NCI-H82 treated with DMSO at 0.1 percent for 48 hours (cell line): ENCODE measurements at regions not wholly inside any gene's neighbourhood (a gene's known extent, or its start where the extent isn't known, plus 50 kb on each side); places are given as distances from the start of the nearest gene placed in this dataset.

Source experiments
- DNase-seq: peaks from one replicate; lab custom pipeline; 2025; ENCODE audit not compliant: unreplicated experiment; lab: John Stamatoyannopoulos, UW

DNA sequence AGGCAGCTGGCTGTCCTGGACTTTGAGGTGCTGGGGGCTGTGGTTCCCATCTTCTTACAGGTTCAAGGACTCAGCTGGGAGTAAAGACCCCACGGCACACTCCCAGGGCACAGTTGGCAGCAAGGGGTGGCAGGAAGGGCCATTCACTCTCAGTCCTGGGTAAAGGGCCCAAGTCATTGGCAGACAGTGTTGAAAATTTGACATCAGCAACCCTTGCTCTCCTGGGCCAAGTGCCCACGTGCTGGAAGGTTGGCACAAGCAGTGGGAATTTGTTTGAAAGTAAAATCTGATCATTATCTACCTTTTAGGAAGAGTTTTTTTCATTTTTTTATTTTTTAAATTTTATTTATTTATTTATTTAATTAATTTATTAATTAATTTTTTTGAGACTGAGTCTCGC lies 241.6 kb upstream of the MKI67 start:
- DNase-seq, result no peak

GRCh38 chr10:128369101-128369650 lies 243.0 kb upstream of the MKI67 start:
- no peak for DNase-seq

DNA sequence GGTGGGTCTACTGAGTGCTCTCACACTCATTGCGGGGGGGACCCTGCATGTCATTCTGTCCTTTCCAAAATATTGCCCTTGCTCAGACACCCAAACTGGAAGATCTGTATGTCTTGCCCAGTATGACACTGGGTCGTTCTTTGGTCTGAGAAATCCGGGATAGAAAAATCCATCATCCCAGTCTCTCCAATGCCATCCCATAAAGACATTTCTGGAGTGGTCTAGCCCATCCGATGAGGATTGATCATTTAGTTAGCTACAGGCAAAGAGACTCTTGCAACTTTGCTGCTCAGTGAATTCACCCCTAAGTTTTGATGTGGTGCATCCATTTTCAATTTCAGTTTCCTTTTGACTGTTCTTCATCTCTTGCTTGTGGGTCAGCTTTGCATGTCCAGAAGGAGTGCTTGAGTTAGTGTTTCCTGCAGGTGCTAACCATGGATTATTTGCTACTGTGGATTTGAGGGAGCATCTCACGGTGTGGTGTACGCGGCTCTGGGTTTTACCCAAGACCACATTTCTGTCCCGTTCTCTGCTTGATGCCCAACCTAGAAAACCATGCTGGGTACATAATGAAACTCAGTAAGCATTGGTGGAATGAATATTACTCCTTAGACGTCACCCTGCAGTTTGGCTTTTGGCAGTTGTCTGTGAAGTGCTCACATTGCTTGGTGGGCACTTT lies 247.0 kb upstream of the MKI67 start:
- DNase-seq, result no peak

DNA sequence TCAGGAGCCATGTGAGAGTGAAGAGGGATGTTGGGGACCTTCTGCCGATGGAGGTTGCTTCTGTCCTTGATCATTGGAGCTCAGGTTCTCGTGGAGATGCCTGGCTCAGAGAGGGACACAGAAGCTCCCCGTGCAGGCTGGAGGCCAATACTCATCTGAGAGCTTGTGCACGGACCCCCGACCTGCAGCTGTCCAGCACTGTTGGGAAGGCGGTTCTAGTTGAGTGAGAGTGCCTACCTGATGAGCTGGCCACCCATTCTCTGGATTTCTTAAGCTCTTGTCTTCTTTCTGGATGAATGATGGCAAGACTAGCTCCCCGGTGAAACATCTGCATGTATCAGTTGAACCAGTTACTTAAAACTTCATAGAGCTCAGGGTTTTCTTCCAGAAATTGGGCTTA lies 247.6 kb upstream of the MKI67 start:
- no peak for DNase-seq

DNA sequence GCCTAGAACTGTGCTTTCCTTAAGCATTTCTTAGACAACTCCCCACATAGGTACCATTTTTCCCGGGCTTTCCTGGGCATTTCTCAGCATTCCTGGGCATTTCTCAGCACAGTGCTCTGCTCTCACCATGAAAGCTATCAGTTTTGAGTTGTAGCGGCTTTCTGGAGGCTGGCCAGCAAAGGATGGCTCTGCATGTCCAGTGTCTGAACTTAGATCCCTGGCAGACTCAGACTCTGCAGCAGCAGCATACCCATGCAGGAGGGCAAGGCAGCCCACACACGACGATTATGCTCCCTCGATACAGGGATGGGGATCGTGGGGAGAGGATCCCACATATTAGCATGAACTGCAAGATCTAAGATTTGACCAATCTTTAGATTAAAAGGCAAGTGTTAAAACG lies 248.9 kb upstream of the MKI67 start:
- DNase-seq, result no peak

DNA sequence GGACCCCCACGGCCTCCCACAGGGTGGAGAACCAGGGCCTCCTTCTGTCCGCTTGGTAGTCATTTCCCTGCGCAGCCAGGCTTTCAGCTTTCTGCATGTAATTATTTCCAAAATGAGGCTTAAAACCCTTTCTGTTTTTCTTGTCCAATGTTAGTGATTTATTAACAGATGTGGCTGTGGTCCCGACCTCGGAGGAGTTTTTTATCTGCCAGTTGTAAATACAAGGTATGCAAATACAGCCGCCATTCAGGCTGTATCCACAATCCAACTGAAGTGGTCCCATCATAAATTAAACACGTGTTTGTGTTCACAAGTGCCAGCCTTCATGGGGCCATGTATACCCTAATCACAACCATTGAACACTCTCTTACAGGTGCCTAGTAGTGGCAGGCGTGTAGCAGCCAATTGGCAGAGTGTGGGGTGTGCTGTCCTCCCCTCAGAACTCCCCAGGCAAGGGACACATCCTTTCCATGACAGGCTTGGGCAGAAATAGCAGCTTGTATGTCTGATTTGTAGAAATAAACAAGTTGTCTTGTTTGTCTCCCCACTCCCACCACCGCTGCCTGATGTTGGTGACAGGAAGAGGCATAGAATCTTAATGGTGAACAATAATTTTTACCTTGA lies 251.3 kb upstream of the MKI67 start:
- DNase-seq, result no peak

DNA sequence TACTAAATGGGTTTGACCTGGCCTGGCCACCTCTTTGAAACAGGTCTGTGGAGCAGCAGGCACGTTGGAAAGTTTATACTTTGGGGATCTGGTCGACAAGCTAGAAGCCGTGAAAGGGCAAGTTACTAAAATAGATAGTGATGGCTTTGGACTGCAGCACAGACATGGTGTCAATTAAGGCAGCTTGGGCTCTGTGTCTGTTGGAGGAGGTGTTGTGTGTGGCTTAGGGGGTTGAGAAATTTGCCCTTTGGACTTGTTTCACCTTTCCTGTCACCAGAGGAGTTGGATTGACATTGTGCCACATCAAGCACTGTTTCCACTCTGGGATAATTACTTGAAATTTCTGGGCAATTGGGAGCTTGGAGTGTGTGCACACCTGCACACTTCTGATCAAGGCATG lies 251.8 kb upstream of the MKI67 start:
- no peak for DNase-seq

DNA sequence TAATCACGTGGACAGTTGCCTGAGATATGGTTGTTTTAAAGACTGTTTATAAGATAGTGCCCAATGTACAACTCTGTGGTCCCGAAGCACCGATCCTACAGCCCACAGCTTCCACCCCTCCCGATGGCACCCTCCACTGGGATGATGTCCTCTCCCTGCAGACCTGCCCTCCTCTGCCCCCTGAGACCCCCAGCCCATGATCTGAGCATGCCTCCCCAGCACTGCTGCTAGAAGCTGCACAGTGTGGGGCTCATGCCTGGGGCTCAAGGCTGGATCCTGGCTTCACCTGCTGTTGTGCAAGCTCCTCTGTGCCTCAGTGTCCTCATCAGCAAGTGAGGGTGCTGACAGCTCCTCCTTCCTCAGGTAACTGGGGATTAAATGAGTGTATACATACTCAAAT lies 254.7 kb upstream of the MKI67 start:
- no peak for DNase-seq

- no peak for DNase-seq
Observed at GRCh38 chr10:128382225-128382624, 256.0 kb upstream of the MKI67 start.

DNA sequence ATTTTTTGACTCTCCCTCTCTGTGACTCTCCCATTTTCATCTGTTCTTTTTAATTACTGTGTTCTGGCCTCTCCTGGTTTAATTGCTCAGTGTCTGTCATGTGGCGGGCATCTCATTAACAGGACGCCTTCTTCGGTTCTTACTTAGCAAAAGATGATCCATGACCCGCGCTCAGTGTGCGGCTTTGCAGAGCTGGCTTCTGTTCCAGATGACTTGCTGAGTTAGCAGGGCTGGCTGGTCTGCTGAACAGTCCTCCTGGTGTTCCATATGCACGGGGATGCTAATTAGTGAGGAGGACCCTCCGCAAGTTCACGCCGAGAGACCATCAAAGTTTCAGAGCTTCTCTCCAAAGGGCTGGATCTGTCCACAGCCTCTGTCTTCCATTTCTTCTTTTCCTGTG lies 258.6 kb upstream of the MKI67 start:
- no peak for DNase-seq

DNA sequence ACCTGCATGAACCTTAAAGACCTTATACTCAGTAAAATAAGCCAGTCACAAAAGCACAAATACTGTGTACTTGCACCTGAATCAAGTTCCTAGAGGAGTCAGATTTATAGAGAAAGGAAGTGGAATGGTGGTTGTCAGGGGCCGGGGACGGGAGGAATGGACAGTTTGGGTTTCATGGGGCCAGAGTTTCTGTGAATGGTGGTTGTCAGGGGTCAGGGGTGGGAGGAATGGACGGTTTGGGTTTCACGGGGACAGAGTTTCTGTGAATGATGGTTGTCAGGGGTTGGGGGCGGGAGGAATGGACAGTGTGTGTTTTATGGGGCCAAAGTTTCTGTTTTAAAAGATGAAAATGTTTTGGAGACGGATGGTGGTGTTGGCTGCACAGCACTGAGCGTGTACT lies 260.0 kb upstream of the MKI67 start:
- DNase-seq, result no peak

- DNase-seq, result no peak
Observed at GRCh38 chr10:128386816-128387604, 260.8 kb upstream of the MKI67 start.

DNA sequence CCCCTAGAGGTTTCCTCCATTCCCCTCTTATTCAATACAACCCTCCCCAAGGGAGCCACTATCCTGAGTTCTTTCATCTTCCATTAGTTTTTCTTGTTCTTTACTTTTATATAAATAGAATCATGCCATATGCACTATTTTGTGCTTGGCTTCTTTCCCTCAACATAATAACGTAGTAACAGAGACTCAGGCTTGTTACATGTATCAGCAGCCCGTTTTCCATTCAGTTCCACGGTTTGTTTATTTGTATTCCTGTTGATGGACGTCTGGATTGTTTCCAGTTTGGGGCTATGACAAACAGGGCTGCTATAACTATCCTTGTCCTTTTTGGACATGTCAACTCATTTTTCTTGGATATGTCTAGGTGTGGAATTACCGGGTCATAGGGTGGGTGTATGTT lies 264.4 kb upstream of the MKI67 start:
- DNase-seq, result no peak

DNA sequence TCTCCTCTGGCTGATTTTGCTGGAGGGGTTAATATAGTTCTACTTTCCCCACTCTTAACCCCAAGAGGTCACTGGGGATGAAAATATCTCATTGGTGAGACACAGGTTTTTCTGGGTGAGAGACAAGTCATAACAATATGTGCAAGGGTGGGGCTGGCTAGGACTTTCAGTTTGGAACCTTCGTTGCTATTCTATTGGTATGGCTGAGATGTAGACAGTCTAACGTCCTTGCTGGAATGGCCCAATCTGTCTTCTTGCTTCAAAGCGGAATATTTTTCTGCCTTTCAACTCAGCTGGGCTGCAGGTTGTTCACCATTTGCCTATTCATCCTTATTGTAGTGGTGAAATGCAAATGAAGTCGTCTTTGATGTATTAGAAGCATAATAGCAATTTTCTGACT lies 267.3 kb upstream of the MKI67 start:
- no peak for DNase-seq

GRCh38 chr10:128398118-128398517 lies 271.9 kb upstream of the MKI67 start:
- no peak for DNase-seq

DNA sequence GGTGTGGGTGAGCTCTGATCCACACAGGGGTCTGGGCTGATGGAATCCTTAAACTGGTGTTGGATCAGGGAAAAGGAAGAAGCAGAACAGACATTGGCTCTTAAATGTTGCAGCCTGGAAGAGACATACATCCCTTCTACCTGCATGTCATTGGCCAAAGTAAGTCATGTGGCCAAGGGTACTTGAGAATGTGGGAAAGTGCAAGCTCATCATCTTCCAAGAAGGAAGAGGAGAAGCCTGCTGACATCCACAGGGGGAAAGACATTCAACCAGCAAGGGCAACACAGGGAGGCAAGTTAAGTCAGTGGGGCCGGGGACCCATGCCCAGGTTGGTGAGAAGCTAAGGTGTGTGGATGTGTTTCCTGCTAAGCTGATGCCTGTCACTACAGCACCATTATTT lies 272.8 kb upstream of the MKI67 start:
- no peak for DNase-seq

DNA sequence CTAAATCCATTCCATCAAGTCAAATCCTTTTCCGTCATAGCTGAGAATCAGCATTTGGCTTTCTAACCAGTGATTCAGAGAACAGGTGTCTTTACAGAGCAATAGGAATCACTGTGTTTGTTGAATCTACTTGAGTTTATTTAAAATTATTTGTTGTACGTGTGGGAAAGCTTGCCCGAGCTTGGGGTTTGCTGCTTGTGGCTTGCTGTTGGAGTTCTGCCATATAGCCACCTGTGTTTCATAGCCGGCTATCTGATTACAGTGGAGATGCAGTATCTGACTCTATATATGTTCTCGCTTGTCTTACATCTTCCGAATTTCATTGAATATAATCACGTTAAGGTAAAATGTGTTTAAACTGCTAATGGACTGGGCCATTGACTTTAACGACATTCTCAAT lies 274.3 kb upstream of the MKI67 start:
- DNase-seq, result no peak

DNA sequence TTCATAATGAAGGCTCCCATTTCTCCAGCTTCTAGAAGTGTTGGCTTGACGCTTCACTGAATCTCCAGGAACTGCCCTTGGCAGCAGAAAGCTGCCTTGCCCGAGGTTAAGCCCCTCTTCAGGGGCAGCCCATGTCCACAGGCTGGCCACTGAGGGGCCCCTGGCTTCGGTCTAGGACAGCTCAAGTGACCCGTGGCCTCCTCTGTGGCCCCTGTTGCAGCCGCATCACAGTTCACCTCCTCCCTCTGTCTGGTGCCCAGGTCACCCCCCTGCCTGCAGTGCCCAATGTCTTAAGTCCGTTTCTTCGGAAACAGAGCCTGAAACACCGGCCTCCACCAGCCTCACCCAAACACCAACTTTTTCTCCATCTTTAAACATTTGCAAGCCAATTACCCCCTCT lies 279.2 kb upstream of the MKI67 start:
- no peak for DNase-seq

DNA sequence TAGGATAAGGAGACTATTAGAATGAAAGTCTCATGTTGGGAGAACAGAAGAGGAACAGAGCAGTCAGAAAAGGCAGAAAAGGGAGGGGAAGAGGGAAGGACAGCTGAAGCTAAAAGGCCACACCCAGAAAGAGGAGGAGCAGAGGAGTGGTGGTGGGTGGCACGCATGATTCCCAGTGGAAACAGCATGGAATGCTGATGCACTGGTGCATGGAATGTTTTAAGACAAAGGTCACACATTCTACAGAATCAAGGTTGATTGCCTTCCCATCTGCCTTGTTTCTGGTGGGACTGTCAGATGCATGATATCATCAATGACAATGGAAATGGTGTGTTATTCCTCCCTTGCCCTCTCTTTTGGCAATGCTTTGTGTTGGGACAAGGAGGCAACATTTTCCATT lies 285.4 kb upstream of the MKI67 start:
- no peak for DNase-seq

DNA sequence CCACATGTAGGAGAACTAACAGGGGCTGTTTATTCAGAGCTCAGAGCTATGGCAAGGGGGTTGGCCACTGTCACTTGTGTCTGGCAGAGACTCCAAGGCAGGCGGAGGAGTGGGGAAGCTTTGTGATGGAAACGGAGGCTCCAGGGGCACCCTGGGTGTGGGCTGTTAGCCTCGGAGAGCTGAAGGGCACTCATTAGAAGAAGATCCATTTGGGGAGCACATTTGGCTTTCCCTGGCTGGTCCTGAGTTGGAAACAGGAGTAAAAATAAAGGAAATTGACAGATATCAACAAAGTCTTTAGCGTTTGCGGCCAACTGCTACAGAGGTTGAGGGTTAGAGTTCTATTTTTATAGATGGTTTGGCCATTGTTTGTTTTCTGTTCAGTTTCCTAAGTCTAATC lies 288.3 kb upstream of the MKI67 start:
- no peak for DNase-seq

- no peak for DNase-seq
Observed at GRCh38 chr10:128416231-128416630, 290.0 kb upstream of the MKI67 start.

DNA sequence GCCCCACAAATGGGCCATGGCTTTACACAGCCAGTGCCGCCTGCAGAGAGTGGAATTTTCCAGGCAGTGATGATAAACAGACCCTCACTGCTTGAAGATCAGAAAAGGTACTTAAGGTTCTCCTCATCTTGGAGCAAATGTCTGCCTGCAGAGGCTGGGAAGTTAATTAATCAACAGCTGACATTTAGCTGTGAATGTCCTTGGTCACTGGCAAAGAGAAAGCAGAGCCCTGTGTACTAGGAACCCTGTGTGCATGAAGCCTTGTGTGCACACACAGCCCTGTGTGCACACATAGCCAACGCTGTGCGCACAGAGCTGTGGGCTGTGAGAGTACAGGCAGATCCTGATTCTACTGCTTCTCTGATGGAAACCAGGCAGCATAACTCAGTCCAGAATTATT lies 291.6 kb upstream of the MKI67 start:
- no peak for DNase-seq
